GM19328 (cell line): ENCODE measurements at regions not wholly inside any gene's neighbourhood (a gene's known extent, or its start where the extent isn't known, plus 50 kb on each side); places are given as distances from the start of the nearest gene placed in this dataset.
"Not testable (repeated sequence)": the region's sequence is repeated elsewhere in the genome, so short reads cannot be mapped to it uniquely, and the experiment has no call there.

ENCODE experiments used
- ATAC-seq: cut with Tn5 transposase; IDR thresholded peaks from one replicate; pipeline ENCODE4 v1.9.1; 2021; ENCODE audit warnings: mild to moderate bottlenecking, moderate library complexity; ENCODE audit not compliant: unreplicated experiment

DNA sequence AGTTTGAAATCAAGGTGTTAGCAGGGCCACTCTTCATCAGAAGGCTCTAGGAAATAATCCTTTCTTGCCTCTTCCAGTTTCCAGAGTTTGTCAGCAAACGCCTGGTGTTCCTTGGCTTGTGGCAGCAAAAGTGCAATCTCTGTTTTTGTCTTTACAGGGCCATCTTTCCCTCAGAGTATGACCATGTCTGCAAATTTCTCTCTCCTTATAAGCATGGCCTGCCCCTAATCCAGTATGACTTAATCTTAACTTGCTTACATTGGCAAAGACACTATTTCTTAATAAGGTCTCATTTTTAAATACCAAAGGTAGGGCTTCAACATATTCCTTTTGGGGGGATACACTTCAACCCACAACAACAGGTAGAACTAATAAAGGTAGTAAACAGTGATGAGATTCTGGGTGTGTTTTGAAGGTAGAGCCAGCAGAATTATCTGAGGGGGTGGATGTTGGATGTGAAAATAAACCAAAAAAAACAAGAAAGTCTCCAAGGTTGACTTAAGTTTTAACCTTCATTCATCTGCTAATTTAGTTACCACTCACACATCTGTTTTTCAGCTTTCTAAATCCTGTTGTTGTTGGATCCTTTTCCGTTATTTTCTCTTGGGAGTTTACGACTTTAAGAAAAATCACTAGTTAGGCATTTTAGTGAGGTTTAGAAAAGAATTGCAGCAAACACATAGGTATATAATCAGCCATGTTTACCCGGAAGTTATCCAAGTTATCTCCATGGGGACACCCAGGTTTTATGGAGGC, 234.4 kb upstream of the FIGN start:
- no peak for ATAC-seq

- not testable (repeated sequence) for ATAC-seq
Measured at GRCh38 chr2:163964278-163964677, 228.5 kb upstream of the FIGN start.

GRCh38 chr2:163953390-163953907, 217.6 kb upstream of the FIGN start:
- ATAC-seq: no peak

- ATAC-seq: no peak
Measured at GRCh38 chr2:163951312-163951711, 215.5 kb upstream of the FIGN start.

DNA sequence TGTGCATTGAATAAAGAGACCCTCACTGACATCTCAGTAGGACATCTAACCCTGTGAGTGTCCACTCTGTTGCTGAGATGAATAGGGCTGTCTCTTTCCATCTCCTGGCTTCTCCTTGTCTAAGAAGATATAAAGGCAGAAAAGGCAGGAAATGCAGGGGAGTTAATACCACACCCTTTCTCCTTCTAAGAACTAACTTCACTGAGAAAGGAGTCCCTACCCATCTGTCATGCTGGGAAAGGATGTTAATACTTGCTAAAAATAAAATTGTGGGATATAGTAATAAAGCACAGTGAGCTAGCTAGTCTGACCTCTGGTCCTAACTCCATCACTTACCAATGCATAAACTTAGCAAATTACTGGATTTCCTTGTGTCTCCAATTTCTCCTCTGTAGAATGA, 213.9 kb upstream of the FIGN start:
- ATAC-seq: no peak

DNA sequence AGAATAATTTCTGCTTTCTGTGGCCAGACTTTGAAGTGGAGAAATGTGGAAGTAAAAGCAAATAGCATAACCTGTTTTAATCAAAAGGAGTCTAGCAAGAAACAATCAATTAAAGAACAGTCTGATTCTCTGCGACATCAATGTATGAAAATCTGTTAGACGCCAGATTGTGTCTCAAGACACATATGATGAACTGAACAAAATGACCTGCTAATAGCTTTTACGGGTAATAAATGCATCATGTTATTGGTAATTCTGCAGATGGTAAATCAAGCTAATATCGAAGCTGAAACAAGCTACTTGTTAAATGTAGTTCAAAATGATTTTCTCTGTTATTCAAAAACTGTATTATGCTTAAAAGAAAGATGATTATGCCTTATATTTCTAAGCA, 208.5 kb upstream of the FIGN start:
- ATAC-seq: no peak

DNA sequence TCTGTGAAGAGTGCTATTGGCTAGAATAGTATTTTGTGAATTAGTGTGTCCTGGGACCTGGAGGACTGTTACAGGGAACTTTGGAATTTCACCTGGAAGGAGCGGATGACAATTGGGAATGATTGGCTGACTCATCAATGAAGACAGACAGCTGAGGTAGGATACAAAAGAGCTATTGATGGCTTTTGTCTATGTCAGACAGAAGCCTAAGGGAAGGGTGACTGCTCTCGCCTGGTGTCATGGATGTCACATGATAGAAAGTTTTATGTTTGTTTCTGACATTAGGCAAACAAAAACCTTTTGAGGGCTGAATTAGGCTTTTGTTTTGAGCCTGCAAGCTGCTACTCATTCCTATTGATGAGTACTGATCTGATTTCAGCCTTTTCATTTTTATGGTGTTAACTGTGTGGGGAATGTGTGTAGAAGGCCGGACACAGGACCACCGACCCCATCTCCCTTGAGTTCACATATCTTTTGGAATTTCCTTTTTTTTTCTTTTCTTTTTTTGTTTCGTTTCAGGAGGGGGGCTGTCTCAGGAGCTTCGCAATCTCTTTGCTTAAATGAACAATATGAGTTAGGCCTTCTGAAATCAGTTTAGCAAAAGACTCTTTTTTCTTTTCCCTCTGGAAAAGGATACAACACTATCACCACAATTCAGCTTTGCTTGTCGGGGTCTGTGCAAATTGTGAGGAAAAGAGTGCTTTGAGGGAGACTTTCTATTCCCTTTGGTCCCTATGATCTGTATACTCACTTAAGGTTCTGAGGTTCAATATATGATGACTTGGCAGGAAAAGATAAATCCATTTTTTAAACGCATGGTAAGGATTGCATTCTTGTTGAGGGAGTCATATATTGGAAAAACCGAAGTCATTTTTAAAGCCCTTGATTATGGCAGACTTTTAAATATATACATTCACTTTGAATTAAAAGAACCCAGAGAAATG, 207.9 kb upstream of the FIGN start:
- no peak for ATAC-seq

DNA sequence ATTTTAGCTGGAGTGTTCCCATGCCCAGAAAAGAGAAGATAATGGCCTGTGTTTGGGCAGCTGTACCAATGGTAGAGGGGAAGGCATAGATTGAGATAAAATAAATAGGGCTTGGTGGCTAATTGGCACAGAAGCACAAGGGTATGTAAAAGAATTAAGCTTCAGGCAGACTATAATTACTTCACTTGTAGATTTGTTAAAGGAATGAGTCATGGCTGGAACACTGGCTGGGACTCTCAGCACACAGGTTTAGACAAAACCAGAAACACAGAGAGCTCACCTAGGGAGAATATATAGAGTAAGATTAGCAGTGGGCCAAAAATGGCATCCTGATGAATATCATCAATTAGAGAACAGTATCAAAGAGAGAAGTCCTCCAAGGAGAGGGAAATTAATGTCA, 198.3 kb upstream of the FIGN start:
- ATAC-seq: no peak

- no peak for ATAC-seq
Measured at GRCh38 chr2:163919717-163920116, 183.9 kb upstream of the FIGN start.

DNA sequence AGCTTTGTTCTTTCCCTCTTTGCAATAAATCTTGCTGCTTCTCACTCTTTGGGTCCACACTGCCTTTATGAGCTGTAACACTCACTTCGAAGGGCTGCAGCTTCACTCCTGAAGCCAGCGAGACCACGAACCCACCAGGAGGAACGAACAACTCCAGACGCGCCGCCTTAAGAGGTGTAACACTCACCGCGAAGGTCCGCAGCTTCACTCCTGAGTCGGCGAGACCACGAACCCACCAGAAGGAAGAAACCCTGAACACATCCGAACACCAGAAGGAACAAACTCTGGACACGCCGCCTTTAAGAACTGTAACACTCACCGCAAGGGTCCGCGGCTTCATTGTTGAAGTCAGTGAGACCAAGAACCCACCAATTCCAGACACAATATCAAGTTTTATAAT, 178.7 kb upstream of the FIGN start:
- ATAC-seq: not testable (repeated sequence)

GRCh38 chr2:163913532-163913944, 177.7 kb upstream of the FIGN start:
- ATAC-seq: not testable (repeated sequence)

- no peak for ATAC-seq
Measured at GRCh38 chr2:163909411-163910080, 173.7 kb upstream of the FIGN start.

DNA sequence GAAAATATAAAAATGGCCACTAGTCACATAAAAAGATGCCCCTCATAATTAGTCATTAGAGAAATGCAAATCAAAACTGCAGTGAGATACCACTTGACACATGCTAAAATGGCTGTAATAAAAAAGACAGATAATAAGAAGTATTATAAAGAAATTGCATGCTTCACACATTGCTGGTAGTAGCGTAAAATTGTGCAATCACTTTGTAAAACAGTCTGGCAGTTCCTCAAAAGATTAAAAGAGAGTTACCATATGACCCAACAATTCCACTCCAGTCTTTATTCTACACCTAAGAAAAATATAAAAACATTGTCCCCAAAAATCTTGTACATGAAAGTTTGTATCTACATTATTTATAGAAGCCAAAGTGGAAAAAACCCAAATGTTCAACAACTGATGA, 170.6 kb upstream of the FIGN start:
- no peak for ATAC-seq

- no peak for ATAC-seq
Measured at GRCh38 chr2:163897799-163898198, 162.0 kb upstream of the FIGN start.

GRCh38 chr2:163893444-163893843, 157.6 kb upstream of the FIGN start:
- not testable (repeated sequence) for ATAC-seq

DNA sequence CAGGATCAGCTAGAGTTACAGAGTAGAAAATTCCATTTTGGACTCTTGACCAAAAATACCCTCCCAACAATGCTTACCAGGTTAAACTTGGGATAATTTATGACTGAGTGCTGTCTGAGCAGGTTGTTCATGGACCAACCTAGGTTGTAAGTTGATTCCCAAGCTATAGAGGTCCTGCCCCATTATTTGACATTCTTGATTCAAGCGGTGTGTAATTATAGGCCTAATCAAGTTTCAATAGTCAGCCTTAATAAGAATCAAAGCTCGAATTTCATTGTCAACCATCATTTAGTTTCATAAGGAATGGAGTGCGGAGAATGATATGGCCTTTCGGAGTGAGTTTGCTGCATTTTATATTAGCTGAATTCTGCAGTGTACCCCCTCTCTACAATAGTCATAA, 152.8 kb upstream of the FIGN start:
- ATAC-seq: no peak

- ATAC-seq: no peak
Measured at GRCh38 chr2:163887182-163887581, 151.4 kb upstream of the FIGN start.

DNA sequence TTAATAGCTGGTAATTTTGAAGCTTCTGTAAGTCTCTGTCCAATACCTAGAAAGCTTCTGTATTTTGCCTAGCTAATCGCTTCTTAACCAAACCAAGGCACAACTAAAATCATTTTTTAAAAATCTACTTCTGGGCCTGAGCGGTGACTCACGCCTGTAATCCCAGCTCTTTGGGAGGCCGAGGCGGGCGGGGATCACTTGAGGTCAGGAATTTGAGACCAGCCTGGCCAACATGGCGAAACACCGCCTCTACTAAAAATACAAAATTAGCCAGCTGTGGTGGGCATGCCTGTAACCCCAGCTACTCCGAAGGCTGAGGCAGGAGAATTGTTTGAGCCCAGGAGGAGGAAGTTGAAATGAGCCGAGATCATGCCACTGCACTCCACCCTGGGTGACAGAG, 148.6 kb upstream of the FIGN start:
- no peak for ATAC-seq

GRCh38 chr2:163878718-163879117, 142.9 kb upstream of the FIGN start:
- no peak for ATAC-seq

DNA sequence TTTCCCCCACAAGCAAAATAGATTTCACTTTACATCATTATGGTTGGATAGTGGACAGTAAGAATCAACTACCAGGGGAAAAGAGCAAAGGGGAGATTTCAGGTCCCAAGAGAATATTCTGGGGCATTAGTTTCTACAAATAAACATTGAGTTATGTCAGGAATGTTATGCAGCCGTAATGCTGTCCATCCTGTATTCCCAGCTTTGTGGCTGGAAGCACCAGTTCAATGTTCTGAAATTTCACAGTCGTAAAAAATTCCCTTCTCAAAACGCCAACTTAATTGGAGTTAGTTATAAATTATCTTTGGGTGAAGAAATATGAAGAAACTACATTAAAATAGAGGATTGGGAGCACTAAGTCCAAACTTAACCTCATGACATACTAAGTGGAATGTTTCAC, 141.5 kb upstream of the FIGN start:
- ATAC-seq: no peak

DNA sequence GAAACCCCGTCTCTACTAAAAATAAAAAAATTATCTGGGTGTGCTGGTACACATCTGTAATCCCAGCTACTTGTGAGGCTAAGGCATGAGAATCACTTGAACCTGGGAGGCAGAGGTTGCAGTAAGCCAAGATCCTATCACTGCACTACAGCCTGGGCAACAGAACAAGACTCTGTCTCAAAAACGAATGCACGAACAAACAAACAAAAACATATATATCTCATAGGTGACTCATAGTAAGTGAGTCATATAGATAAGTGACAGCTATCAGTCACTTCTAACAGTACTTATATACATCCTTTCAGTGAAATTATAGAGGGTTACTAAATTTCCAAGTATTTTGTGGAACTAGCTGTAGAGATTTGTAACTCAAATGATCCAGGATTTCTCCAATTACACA, 127.3 kb upstream of the FIGN start:
- ATAC-seq: no peak
